SU-DHL-6 (cell line): ENCODE measurements at regions not wholly inside any gene's neighbourhood (a gene's known extent, or its start where the extent isn't known, plus 50 kb on each side); places are given as distances from the start of the nearest gene placed in this dataset.
"Not testable (repeated sequence)": the region's sequence is repeated elsewhere in the genome, so short reads cannot be mapped to it uniquely, and the experiment has no call there.

Experiments
- H2AFZ ChIP-seq: fragments of 200-600 bp; sonication (generic); 2 replicates; pipeline ENCODE4 v1.6.1; 2014; ENCODE audit warnings: low read depth, mild to moderate bottlenecking, moderate library complexity, mixed read lengths, antibody characterized with exemption, low read length; ENCODE audit not compliant: severe bottlenecking
- H3F3A ChIP-seq: fragments of 200-600 bp; shearing (Covaris generic); 2 replicates; pipeline ENCODE4 v1.6.0; 2016; ENCODE audit warnings: antibody characterized with exemption, mild to moderate bottlenecking; ENCODE audit not compliant: insufficient read depth
- H3K27ac ChIP-seq: fragments of 200-600 bp; sonication (generic); 2 replicates; pipeline ENCODE4 v1.5.1; 2016; ENCODE audit warnings: low read depth, mild to moderate bottlenecking, low read length, moderate library complexity, mixed read lengths
- H3K27me3 ChIP-seq: fragments of 200-600 bp; sonication (generic), shearing (Covaris generic); 2 replicates; pipeline ENCODE4 v1.6.0; 2014; ENCODE audit warnings: mild to moderate bottlenecking, low read length
- H3K36me3 ChIP-seq: fragments of 200-600 bp; sonication (generic); 2 replicates; pipeline ENCODE4 v1.6.1; 2014; ENCODE audit warnings: mild to moderate bottlenecking, low read length, mixed read lengths
- H3K4me2 ChIP-seq: fragments of 300-600, 200-600 bp; shearing (Covaris generic), sonication (generic); 2 replicates; pipeline ENCODE4 v1.6.0; 2014; ENCODE audit warnings: low read length, low read depth, mild to moderate bottlenecking; ENCODE audit not compliant: poor library complexity, severe bottlenecking
- H3K4me3 ChIP-seq: fragments of 200-600 bp; sonication (generic); 2 replicates; pipeline ENCODE4 v1.5.1; 2014; ENCODE audit warnings: antibody characterized with exemption, low read length, mild to moderate bottlenecking, mixed read lengths; ENCODE audit not compliant: insufficient read depth, poor library complexity, severe bottlenecking
- H3K79me2 ChIP-seq: fragments of 200-600 bp; sonication (generic); 2 replicates; pipeline ENCODE4 v1.6.1; 2014; ENCODE audit warnings: mild to moderate bottlenecking, low read length, moderate library complexity; ENCODE audit not compliant: insufficient read depth
- H3K9ac ChIP-seq: fragments of 200-600 bp; sonication (generic); 2 replicates; pipeline ENCODE4 v1.7.0; 2014; ENCODE audit warnings: mild to moderate bottlenecking, low read length
- H3K9me2 ChIP-seq: fragments of 200-600 bp; sonication (generic); replicated peaks from 2 replicates; pipeline ENCODE4 v1.6.1; 2014; ENCODE audit warnings: low read length; ENCODE audit not compliant: insufficient read depth
- H3K9me3 ChIP-seq: fragments of 200-600 bp; sonication (generic); 2 replicates; pipeline ENCODE4 v1.6.1; 2014; ENCODE audit warnings: low read length, mixed read lengths; ENCODE audit not compliant: insufficient read depth
- H4K20me1 ChIP-seq: fragments of 200-600 bp; sonication (generic); 2 replicates; pipeline ENCODE4 v1.6.1; 2014; ENCODE audit warnings: low read depth, mild to moderate bottlenecking, antibody characterized with exemption, low read length, moderate library complexity, mixed read lengths
- EZH2phosphoT487 ChIP-seq: fragments of 200-600 bp; sonication (generic), shearing (Covaris generic); conservative IDR thresholded peaks from 2 replicates; pipeline ENCODE4 v1.6.1; 2018; ENCODE audit warnings: mild to moderate bottlenecking, antibody characterized with exemption, low read length, moderate library complexity, mixed read lengths
- TF ChIP-seq, protein P1 (sequence below): fragments of 200-600 bp; sonication (generic); IDR thresholded peaks from one replicate; pipeline ENCODE4 v1.5.1; 2017; ENCODE audit warnings: antibody characterized with exemption, mild to moderate bottlenecking, low read length, moderate library complexity; ENCODE audit not compliant: insufficient read depth, poor library complexity, severe bottlenecking

DNA sequence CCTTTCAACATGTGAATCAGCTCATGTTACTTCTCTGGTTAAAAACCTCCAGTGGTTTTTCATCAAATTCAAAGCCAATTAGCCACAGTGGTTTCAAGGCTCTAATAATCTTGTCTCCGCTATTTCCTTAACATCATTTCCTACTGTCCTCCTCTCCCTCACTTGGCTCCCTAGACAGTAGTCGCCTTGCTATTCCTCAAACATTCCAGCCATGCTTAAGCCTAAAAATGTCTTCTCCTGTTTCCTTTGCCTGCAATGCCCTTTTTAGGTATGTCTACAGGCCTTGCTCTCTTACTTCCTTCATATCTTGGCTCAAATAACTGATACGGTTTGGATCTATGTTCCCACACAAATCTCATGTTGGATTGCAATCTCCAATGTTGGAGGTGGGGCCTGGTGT, 779.4 kb upstream of the LRRN3 start:
- H2AFZ ChIP-seq: no peak overlapping the region
- H3F3A ChIP-seq: no peaks in the 10 kb centered on the region
- TF ChIP-seq, protein P1, sequence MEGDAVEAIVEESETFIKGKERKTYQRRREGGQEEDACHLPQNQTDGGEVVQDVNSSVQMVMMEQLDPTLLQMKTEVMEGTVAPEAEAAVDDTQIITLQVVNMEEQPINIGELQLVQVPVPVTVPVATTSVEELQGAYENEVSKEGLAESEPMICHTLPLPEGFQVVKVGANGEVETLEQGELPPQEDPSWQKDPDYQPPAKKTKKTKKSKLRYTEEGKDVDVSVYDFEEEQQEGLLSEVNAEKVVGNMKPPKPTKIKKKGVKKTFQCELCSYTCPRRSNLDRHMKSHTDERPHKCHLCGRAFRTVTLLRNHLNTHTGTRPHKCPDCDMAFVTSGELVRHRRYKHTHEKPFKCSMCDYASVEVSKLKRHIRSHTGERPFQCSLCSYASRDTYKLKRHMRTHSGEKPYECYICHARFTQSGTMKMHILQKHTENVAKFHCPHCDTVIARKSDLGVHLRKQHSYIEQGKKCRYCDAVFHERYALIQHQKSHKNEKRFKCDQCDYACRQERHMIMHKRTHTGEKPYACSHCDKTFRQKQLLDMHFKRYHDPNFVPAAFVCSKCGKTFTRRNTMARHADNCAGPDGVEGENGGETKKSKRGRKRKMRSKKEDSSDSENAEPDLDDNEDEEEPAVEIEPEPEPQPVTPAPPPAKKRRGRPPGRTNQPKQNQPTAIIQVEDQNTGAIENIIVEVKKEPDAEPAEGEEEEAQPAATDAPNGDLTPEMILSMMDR: no peak
- no peak for TF ChIP-seq EZH2phosphoT487
- peaks cover 14% of the 10 kb centered on the region; the same call in 1 of the 2 replicates for H3K9me3 ChIP-seq
- no peak overlapping the region for H3K4me3 ChIP-seq
- H3K27me3 ChIP-seq: no peaks in the 10 kb centered on the region
- no peak overlapping the region for H3K27ac ChIP-seq
- H3K79me2 ChIP-seq: no peaks in the 10 kb centered on the region
- no peaks in the 10 kb centered on the region for H3K9me2 ChIP-seq
- no peak overlapping the region for H3K4me2 ChIP-seq
- H3K36me3 ChIP-seq: no peaks in the 10 kb centered on the region
- no peak overlapping the region for H3K9ac ChIP-seq
- H4K20me1 ChIP-seq: no peaks in the 10 kb centered on the region

DNA sequence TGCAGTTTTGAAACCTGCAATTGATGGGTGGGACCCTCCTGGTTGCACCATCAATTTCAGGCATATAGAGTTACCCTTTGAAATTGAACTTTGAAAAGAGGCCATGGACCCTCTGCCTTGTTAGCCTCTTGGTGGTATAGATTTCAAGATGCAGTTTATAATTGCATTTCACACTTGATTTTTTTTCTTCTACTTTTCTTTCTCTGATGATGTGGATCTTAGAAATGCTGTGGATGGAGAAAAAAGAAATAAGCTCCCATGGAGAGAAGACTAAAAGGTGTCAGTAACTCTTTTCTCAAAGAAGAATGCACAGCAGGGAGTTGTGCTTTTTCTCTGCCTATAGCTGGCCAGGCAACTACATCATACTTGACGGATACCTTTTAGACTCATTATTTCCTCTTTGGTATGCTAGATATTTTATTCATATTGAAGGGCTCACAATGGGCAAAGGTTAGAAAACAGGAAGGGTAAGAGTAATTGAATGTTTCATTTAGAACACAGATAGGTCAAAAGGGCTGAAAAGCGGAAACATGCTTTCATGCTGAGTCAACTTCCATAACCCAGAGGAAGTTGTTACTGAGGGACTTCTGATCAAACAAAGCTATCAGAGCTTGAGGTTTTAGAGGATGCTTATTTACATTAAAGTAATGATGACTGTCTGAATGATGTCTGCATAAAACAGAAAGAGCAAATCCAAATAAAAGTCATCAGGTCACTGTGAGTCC, 773.2 kb upstream of the LRRN3 start:
- Histone ChIP-seq H3K27ac (no peak overlapping the region), H3K4me3 (no peak overlapping the region), H3K36me3 (no peaks in the 10 kb centered on the region), H3K9me2 (no peaks in the 10 kb centered on the region), H3K79me2 (no peaks in the 10 kb centered on the region), H3K9me3 (peaks cover 5% of the 10 kb centered on the region; the same call in 1 of the 2 replicates), H3K9ac (no peak overlapping the region), H4K20me1 (no peaks in the 10 kb centered on the region), H3K27me3 (no peaks in the 10 kb centered on the region), H3F3A (no peaks in the 10 kb centered on the region), H3K4me2 (no peak overlapping the region), H2AFZ (no peak overlapping the region)
- TF ChIP-seq, protein P1: no peak
- TF ChIP-seq EZH2phosphoT487: no peak

DNA sequence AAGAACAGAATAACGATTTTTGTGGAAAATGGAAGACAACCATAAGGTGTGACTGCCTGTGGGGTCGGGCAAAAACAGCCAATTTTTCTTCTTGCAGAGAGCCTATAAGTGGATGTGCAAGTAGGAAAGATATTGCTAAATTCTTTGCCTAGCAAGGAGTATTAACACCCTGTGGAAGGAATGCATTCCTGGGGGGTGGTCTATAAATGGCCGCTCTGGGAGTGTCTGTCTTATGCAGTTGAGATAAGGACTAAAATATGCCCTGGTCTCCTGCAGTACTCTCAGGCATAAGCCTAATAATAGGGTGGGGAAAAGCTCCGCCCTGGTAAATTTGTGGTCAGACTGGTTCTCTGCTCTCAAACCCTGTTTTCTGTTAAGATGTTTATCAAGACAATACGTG, 770.6 kb upstream of the LRRN3 start:
- not testable (repeated sequence) for H3K9ac ChIP-seq, H4K20me1 ChIP-seq, H3K4me2 ChIP-seq, H3F3A ChIP-seq, H2AFZ ChIP-seq, H3K27me3 ChIP-seq, H3K36me3 ChIP-seq, H3K4me3 ChIP-seq, H3K9me2 ChIP-seq, H3K9me3 ChIP-seq, H3K79me2 ChIP-seq, H3K27ac ChIP-seq

DNA sequence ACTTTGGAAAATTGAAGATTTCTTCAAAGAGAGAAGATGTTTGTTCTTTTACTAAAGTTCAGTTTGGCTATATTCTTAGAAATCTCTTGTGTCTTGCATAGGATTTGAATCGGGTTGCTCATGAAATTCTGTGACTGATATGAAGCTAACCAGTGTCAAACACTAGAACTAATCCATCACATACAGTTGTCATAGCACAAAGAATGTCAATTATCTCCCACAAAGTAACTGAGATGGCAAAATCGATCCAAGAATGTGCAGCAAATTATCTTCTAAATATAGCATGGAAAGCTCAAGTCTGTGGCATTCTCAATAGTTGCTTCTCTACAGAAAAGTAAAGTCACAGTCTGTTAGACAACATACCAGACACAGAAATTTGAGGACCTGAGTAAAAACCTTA, 768.1 kb upstream of the LRRN3 start:
- H3K27ac ChIP-seq: no peak overlapping the region
- peaks cover 5% of the 10 kb centered on the region; the same call in 1 of the 2 replicates for H3K9me3 ChIP-seq
- no peak overlapping the region for H3K9ac ChIP-seq
- TF ChIP-seq EZH2phosphoT487: no peak
- TF ChIP-seq, protein P1: no peak
- no peak overlapping the region for H2AFZ ChIP-seq
- H3K27me3 ChIP-seq: no peaks in the 10 kb centered on the region
- no peaks in the 10 kb centered on the region for H4K20me1 ChIP-seq
- no peak overlapping the region for H3K4me2 ChIP-seq
- no peaks in the 10 kb centered on the region for H3K9me2 ChIP-seq
- no peaks in the 10 kb centered on the region for H3K36me3 ChIP-seq
- H3K79me2 ChIP-seq: no peaks in the 10 kb centered on the region
- no peaks in the 10 kb centered on the region for H3F3A ChIP-seq
- H3K4me3 ChIP-seq: no peak overlapping the region
